C1 segment of cervical spinal cord (tissue), 14 donors: ENCODE measurements at regions not wholly inside any gene's neighbourhood (a gene's known extent, or its start where the extent isn't known, plus 50 kb on each side); places are given as distances from the start of the nearest gene placed in this dataset.
"Not testable (repeated sequence)": the region's sequence is repeated elsewhere in the genome, so short reads cannot be mapped to it uniquely, and the experiment has no call there.

Source experiments
- DNase-seq, 14 donors: peaks; one replicate each; lab custom pipeline; 2025; lab: John Stamatoyannopoulos, UW

- DNase-seq, result no peak
Observed at GRCh38 chr6:48615041-48615440, 504.0 kb upstream of the PTCHD4 start.

- no peak for DNase-seq
Observed at GRCh38 chr6:48614326-48614725, 503.3 kb upstream of the PTCHD4 start.

GRCh38 chr6:48613231-48613949, 502.4 kb upstream of the PTCHD4 start:
- no peak for DNase-seq

GRCh38 chr6:48611332-48611731, 500.3 kb upstream of the PTCHD4 start:
- DNase-seq, result no peak

DNA sequence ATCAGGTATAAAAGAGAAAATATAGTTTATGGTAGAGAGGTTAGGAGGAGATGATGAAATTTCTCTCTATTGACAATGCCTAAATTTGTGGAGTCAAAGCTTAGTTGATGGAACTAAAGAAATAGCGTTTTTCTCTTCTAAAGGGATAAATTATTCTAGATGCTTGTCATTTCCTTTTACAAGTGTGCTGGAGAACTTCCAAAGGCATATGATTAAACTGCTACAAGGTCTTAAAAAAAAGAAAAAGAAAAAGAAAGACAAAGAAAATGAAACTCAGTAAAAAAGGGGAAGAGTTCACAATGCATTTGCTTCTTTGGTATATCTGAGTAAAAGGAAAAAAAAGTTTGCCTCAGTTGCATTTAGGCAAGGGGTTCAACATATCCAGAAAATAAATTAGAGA, 499.8 kb upstream of the PTCHD4 start:
- no peak for DNase-seq

DNA sequence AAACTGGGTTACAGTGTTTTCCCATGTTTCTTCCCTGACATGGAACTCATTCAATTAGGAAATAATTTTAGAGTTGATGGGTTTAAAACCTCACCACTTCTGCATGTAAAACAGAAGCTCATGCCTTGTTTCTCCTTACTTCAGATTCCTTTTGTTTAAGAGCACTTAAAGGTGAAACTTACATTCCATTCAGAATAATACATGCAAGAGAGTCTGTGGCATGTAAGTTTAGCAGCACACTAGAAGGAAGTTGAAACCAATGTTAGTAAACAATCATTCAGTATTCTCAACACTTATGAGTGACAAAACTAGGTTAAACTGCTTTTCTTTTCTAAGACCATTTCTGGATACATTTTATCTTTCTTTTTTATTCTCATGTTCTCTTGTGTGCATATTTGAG, 495.6 kb upstream of the PTCHD4 start:
- no peak for DNase-seq

- DNase-seq, result no peak
Observed at GRCh38 chr6:48597951-48598350, 487.0 kb upstream of the PTCHD4 start.

DNA sequence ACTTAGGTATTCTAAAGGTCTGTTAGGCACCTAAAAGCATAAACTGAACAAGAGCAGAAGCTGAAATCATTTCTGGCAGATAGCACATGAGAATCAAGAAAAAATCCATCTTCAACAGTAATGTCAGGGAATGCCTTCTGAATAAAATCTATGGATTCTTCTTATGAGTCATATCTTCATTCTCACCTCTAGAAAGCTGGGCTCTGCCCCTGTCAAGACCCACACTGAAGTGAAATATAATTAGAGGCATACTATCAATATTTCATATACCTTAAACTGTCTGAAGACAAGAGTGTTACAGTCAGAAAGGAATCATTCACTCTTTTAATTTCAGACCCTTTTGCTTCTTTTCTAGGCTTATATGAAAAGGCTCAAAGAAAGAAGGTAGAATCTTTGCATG, 485.8 kb upstream of the PTCHD4 start:
- DNase-seq, result no peak

- not testable (repeated sequence) for DNase-seq
Observed at GRCh38 chr6:48591158-48591557, 480.2 kb upstream of the PTCHD4 start.

GRCh38 chr6:48584846-48585245, 473.8 kb upstream of the PTCHD4 start:
- DNase-seq, result no peak

GRCh38 chr6:48570656-48571055, 459.7 kb upstream of the PTCHD4 start:
- no peak for DNase-seq

DNA sequence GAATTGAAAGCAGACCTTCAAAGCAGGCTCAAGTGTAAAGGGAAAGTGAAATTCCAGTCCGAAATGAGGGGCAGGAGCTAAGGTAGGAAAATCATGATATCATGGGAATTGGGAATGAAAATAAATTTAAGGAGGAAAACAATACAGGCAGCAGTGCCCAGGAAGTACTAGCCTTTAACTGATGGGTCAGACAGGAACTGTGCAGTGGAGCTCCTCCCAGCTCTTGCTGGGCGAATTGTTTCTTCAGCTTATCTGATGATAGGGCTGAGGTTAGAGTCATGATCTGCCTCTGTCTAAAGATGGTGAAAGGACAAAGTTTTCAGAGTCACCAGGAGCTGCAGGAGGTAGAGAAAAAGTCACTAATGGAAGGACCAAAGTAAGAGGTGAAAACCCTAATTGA, 457.9 kb upstream of the PTCHD4 start:
- DNase-seq, result no peak

- DNase-seq, result no peak
Observed at GRCh38 chr6:48567016-48567415, 456.0 kb upstream of the PTCHD4 start.

DNA sequence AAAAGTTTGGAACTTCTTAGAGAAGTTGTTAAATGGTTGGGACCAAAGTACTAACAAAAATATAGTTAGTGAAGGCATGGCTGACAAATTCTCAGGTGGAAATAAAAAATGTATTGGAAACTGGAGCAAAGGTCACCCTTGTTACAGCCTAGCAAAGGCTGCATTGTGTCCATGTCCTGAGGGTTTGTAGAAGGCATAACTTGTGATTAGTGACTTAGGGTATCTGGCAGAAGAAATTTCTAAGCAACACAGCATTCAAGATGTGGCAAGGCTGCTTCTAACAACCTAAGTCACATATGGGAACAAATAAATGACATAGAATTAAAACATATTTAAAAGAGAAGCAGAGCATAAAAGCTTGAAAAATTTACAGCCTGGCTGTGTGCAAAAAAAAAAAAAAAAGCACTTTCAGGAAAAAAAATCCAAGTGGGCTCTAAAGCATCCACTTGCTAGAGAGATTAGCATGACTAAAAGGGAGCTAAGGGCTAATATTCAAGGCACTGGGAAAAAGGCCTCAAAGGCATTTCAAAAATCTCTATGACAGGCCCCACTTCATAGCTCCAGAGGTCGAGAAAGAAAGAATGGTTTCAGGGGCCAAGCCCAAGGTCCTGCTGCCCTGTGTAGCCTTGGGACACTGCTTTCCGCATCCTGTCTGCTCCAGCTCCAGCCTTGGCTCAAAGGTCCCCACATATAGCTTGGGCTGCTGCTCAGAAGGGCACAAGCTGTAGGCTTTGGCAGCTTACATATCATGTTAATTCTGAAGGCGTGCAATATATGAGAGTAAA, 453.2 kb upstream of the PTCHD4 start:
- no peak for DNase-seq

DNA sequence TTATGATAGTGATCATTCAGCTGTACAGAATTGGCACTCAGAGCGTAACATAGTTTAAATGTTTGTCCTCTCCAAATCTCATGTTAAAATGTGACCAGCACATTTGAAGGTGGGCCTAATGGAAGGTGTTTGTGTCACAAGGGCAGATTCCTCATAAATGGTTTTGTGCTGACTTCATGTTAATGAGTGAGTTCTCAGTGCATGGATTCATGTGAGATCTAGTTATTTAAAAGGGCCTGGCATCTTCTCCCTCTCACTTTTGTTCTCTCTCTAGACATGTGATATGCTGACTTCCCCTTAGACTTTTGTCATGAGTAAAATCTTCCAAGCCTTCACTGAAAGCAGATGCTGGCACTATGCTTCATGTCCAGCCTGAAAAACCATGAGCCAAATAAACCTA, 452.4 kb upstream of the PTCHD4 start:
- no peak for DNase-seq

DNA sequence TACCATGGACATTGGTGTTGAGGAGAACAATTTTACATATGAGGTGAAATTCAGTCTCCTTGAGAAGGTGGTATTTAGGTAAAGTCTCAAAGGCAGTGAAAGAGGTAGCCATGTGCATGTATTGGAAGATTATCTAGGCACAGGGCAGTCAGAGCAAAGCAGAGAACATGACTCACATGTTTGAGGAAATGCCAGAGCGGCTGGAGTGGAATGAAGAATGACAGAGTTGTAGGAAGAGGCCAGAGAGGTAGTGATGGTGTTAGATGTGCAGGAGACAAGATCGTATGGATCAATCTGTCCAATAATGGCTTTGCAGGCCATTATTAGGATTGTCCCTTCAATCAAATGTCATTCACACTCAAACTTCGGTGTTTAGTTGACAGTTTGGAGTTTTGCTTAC, 449.4 kb upstream of the PTCHD4 start:
- DNase-seq, result no peak

- DNase-seq, result no peak
Observed at GRCh38 chr6:48553467-48554189, 442.6 kb upstream of the PTCHD4 start.

DNA sequence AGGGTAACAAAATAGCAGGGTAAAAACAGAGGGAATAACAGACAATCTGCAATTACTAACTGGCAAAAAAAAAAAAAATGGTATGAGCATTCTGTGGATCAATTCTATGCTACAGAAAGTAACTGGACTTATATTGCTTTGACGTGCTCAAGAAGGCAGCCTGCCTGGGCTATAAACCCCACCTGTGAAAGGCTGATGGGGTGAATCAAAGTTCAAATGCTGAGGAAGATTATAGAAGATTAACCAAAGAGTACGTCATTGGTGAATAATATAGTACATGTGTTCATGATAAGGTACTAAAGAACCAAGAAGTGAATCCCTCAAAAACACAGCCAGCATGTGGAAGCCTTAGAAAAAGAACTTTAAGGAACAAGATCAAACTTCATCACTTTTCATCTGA, 441.9 kb upstream of the PTCHD4 start:
- no peak for DNase-seq

- DNase-seq, result no peak
Observed at GRCh38 chr6:48550603-48551002, 439.6 kb upstream of the PTCHD4 start.

- DNase-seq, result no peak
Observed at GRCh38 chr6:48542191-48542590, 431.2 kb upstream of the PTCHD4 start.

- DNase-seq, result no peak
Observed at GRCh38 chr6:48541649-48542048, 430.7 kb upstream of the PTCHD4 start.

DNA sequence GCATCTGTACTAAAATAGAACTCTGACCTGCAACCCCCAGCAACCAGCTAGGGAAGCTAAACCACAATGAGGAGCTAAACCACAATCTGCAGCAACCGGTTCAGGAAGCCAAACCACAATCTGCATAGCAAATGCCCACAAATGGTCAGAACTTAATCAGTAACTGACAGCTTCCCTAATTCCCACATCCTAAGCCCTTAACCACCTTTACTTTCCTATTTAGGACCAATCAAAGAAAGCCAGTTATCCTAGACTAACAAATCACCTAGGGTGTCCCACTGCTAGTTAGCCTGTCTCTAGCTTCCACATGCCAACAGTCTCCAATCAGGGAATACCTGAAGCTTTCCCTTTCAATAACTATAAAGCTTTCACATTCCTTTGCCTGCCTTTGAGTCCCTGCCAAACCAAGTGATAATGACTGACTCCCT, 424.6 kb upstream of the PTCHD4 start:
- no peak for DNase-seq

DNA sequence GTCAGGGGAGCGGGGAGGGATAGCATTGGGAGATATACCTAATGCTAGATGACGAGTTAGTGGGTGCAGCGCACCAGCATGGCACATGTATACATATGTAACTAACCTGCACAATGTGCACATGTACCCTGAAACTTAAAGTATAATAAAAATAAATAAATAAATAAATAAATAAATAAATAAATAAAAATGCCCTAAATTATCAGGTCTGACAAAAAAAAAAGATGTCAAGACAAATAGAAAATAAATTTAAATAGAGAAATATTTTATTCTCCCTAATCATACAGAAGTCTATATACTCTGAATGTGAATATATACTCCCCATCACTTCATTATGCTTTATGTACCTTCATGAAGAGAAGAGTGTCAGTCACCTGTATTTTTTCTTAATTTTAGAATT, 420.0 kb upstream of the PTCHD4 start:
- DNase-seq, result not testable (repeated sequence)
